Trophoblast cell (in vitro differentiated cells and primary cell): ENCODE measurements at regions not wholly inside any gene's neighbourhood (a gene's known extent, or its start where the extent isn't known, plus 50 kb on each side); places are given as distances from the start of the nearest gene placed in this dataset.

Source experiments
- DNase-seq, 2 donors: peaks; one replicate each; pipeline ENCODE4 v3.0.0-alpha.2; 2016
- H2AFZ ChIP-seq: 2 replicates; pipeline ENCODE4 v1.6.1; 2013; ENCODE audit warnings: low read length, moderate library complexity, mild to moderate bottlenecking; ENCODE audit not compliant: insufficient read depth, poor library complexity
- H2AK5ac ChIP-seq: 2 replicates; pipeline ENCODE4 v1.6.1; 2013; ENCODE audit warnings: mild to moderate bottlenecking, low read length
- H2BK120ac ChIP-seq: 2 replicates; pipeline ENCODE4 v1.6.1; 2013; ENCODE audit warnings: low read length, mild to moderate bottlenecking, moderate library complexity; ENCODE audit not compliant: insufficient read depth, poor library complexity
- H2BK12ac ChIP-seq: 2 replicates; pipeline ENCODE4 v1.6.1; 2013; ENCODE audit warnings: mild to moderate bottlenecking, low read length, moderate library complexity
- H2BK5ac ChIP-seq: 2 replicates; pipeline ENCODE4 v1.6.1; 2013; ENCODE audit warnings: low read length, low read depth, moderate library complexity, mild to moderate bottlenecking; ENCODE audit not compliant: poor library complexity
- H3K14ac ChIP-seq: 2 replicates; pipeline ENCODE4 v1.6.1; 2013; ENCODE audit warnings: mild to moderate bottlenecking, low read length
- H3K18ac ChIP-seq: 2 replicates; pipeline ENCODE4 v1.6.1; 2013; ENCODE audit warnings: mild to moderate bottlenecking, low read length
- H3K23ac ChIP-seq: 2 replicates; pipeline ENCODE4 v1.6.1; 2013; ENCODE audit warnings: low read length
- H3K27ac ChIP-seq: 2 replicates; pipeline ENCODE4 v1.5.1; 2013; ENCODE audit warnings: low read depth, mild to moderate bottlenecking, inconsistent platforms, low read length, moderate library complexity
- H3K27me3 ChIP-seq: 2 replicates; pipeline ENCODE4 v1.6.1; 2013; ENCODE audit warnings: inconsistent platforms, mild to moderate bottlenecking, low read length, moderate library complexity; ENCODE audit not compliant: insufficient read depth
- H3K36me3 ChIP-seq, 2 experiments: 1 replicate in 1 of 2; 2 replicates in 1 of 2; pipeline ENCODE4 v1.6.1; 2013; ENCODE audit warnings: low read length in 2 of 2, mild to moderate bottlenecking in 2 of 2, moderate library complexity in 1 of 2; ENCODE audit not compliant: insufficient read depth in 2 of 2, control insufficient read depth in 1 of 2
- H3K4ac ChIP-seq: 2 replicates; pipeline ENCODE4 v1.6.1; 2013; ENCODE audit warnings: low read depth, mild to moderate bottlenecking, low read length, moderate library complexity
- H3K4me1 ChIP-seq, 2 experiments: 1 replicate in 1 of 2; 2 replicates in 1 of 2; pipeline ENCODE4 v1.6.1; 2013; ENCODE audit warnings: low read length in 2 of 2, mild to moderate bottlenecking in 2 of 2, moderate library complexity in 1 of 2; ENCODE audit not compliant: insufficient read depth in 2 of 2, control insufficient read depth in 1 of 2
- H3K4me2 ChIP-seq: 2 replicates; pipeline ENCODE4 v1.6.1; 2013; ENCODE audit warnings: inconsistent platforms, mild to moderate bottlenecking, low read length, moderate library complexity
- H3K4me3 ChIP-seq: 2 replicates; pipeline ENCODE4 v1.5.1; 2013; ENCODE audit warnings: mild to moderate bottlenecking, low read depth, low read length, inconsistent platforms
- H3K79me1 ChIP-seq: one replicate; pipeline ENCODE4 v1.6.1; 2013; ENCODE audit warnings: low read length
- H3K79me2 ChIP-seq: 2 replicates; pipeline ENCODE4 v1.6.1; 2013; ENCODE audit warnings: low read length, mild to moderate bottlenecking; ENCODE audit not compliant: control insufficient read depth, insufficient read depth, poor library complexity
- H3K9ac ChIP-seq: 2 replicates; pipeline ENCODE4 v1.6.1; 2013; ENCODE audit warnings: mild to moderate bottlenecking, low read length
- H3K9me3 ChIP-seq: 2 replicates; pipeline ENCODE4 v1.6.1; 2013; ENCODE audit warnings: low read depth, mild to moderate bottlenecking, control low read depth, inconsistent platforms, low read length; ENCODE audit not compliant: insufficient read depth
- H4K12ac ChIP-seq: 2 replicates; pipeline ENCODE4 v1.6.1; 2013; ENCODE audit warnings: low read depth, mild to moderate bottlenecking, low read length, moderate library complexity
- H4K8ac ChIP-seq: 2 replicates; pipeline ENCODE4 v1.6.1; 2013; ENCODE audit warnings: low read depth, mild to moderate bottlenecking, low read length, moderate library complexity
- H4K91ac ChIP-seq: one replicate; pipeline ENCODE4 v1.6.1; 2013; ENCODE audit warnings: low read depth, mild to moderate bottlenecking, low read length, moderate library complexity
- WGBS: extraction: QIAGEN DNeasy Blood & Tissue Kit; methylation state at CpG from one replicate; pipeline ENCODE4 v1.1.7; 2013; ENCODE audit warnings: missing lambda C conversion rate; ENCODE audit not compliant: insufficient read length, insufficient coverage; ENCODE audit errors: extremely low coverage; 5-methylcytosine and 5-hydroxymethylcytosine counted together

GRCh38 chr12:91319071-91319760 lies 136.6 kb upstream of the DCN start:
- Histone ChIP-seq H2BK5ac (no peak overlapping the region), H3K4me1 (no peaks in the 10 kb centered on the region), H2BK120ac (no peak overlapping the region), H3K4me3 (no peak overlapping the region), H3K36me3 (no peaks in the 10 kb centered on the region), H3K4me2 (no peak overlapping the region), H3K4ac (no peak overlapping the region), H3K9me3 (no peaks in the 10 kb centered on the region), H4K12ac (no peak overlapping the region), H3K14ac (no peak overlapping the region), H3K23ac (no peak overlapping the region), H3K79me2 (no peaks in the 10 kb centered on the region), H3K27me3 (no peaks in the 10 kb centered on the region), H3K27ac (no peak overlapping the region), H2AFZ (no peak overlapping the region), H2BK12ac (no peak overlapping the region), H2AK5ac (no peak overlapping the region), H3K18ac (no peak overlapping the region), H3K9ac (no peak overlapping the region), H3K79me1 (no peaks in the 10 kb centered on the region), H4K91ac (no peak overlapping the region), H4K8ac (no peak overlapping the region)
- no CpG with 5 or more reads among the region's 2 CpGs for WGBS
- DNase-seq: no peak

GRCh38 chr12:91317306-91317705 lies 134.7 kb upstream of the DCN start:
- Histone ChIP-seq H2AFZ (no peak overlapping the region), H2BK120ac (no peak overlapping the region), H2AK5ac (no peak overlapping the region), H4K8ac (no peak overlapping the region), H3K4ac (no peak overlapping the region), H3K27me3 (no peaks in the 10 kb centered on the region), H3K4me2 (no peak overlapping the region), H3K27ac (no peak overlapping the region), H3K4me3 (no peak overlapping the region), H3K9me3 (no peaks in the 10 kb centered on the region), H3K9ac (no peak overlapping the region), H3K36me3 (no peaks in the 10 kb centered on the region), H3K4me1 (no peaks in the 10 kb centered on the region), H2BK5ac (no peak overlapping the region), H3K79me2 (no peaks in the 10 kb centered on the region), H2BK12ac (no peak overlapping the region), H3K23ac (no peak overlapping the region), H3K18ac (no peak overlapping the region), H3K14ac (no peak overlapping the region), H4K12ac (no peak overlapping the region), H4K91ac (no peak overlapping the region), H3K79me1 (no peaks in the 10 kb centered on the region)
- no peak for DNase-seq
- WGBS: no CpG with 5 or more reads among the region's 3 CpGs

GRCh38 chr12:91316907-91317269 lies 134.3 kb upstream of the DCN start:
- no peaks in the 10 kb centered on the region for H3K27me3 ChIP-seq
- H3K27ac ChIP-seq: no peak overlapping the region
- no peak overlapping the region for H3K23ac ChIP-seq
- no peak overlapping the region for H2AFZ ChIP-seq
- no peak overlapping the region for H4K91ac ChIP-seq
- H3K79me1 ChIP-seq: no peaks in the 10 kb centered on the region
- no CpG with 5 or more reads among the region's 2 CpGs for WGBS
- H3K9me3 ChIP-seq: no peaks in the 10 kb centered on the region
- no peak overlapping the region for H2BK120ac ChIP-seq
- H3K14ac ChIP-seq: no peak overlapping the region
- H3K36me3 ChIP-seq: no peaks in the 10 kb centered on the region
- H4K12ac ChIP-seq: no peak overlapping the region
- H3K4ac ChIP-seq: no peak overlapping the region
- no peak overlapping the region for H3K4me3 ChIP-seq
- H2BK5ac ChIP-seq: no peak overlapping the region
- H4K8ac ChIP-seq: no peak overlapping the region
- no peak overlapping the region for H2BK12ac ChIP-seq
- H3K4me1 ChIP-seq: no peaks in the 10 kb centered on the region
- H2AK5ac ChIP-seq: no peak overlapping the region
- H3K9ac ChIP-seq: no peak overlapping the region
- no peaks in the 10 kb centered on the region for H3K79me2 ChIP-seq
- no peak overlapping the region for H3K4me2 ChIP-seq
- no peak overlapping the region for H3K18ac ChIP-seq
- no peak for DNase-seq

GRCh38 chr12:91316161-91316906 lies 133.7 kb upstream of the DCN start:
- Histone ChIP-seq H3K14ac (no peak overlapping the region), H3K18ac (no peak overlapping the region), H3K27ac (no peak overlapping the region), H2AK5ac (peak overlapping the region; percentile 21), H3K9ac (no peak overlapping the region), H3K4me3 (no peak overlapping the region), H4K12ac (no peak overlapping the region), H3K79me2 (no peaks in the 10 kb centered on the region), H3K23ac (no peak overlapping the region), H4K8ac (no peak overlapping the region), H2BK5ac (peak overlapping the region; percentile 49), H3K4ac (no peak overlapping the region), H4K91ac (no peak overlapping the region), H2BK12ac (no peak overlapping the region), H3K4me2 (no peak overlapping the region), H3K9me3 (no peaks in the 10 kb centered on the region), H3K36me3 (no peaks in the 10 kb centered on the region), H2BK120ac (no peak overlapping the region), H2AFZ (no peak overlapping the region), H3K79me1 (no peaks in the 10 kb centered on the region), H3K4me1 (no peaks in the 10 kb centered on the region), H3K27me3 (no peaks in the 10 kb centered on the region)
- peak in 1 of 2 donors; percentile 49 for DNase-seq
- WGBS: no CpG with 5 or more reads among the region's 1 CpG
